HepG2 (cell line): ENCODE measurements at regions not wholly inside any gene's neighbourhood (a gene's known extent, or its start where the extent isn't known, plus 50 kb on each side); places are given as distances from the start of the nearest gene placed in this dataset.

Source experiments
- HOMEZ ChIP-seq: IDR thresholded peaks from 2 replicates; pipeline ENCODE4 v1.6.1; 2016; ENCODE audit warnings: low read depth
- KDM6A ChIP-seq: IDR thresholded peaks from 2 replicates; pipeline ENCODE4 v1.6.1; 2016; ENCODE audit warnings: low read depth
- KLF13 ChIP-seq: sonication (generic); formaldehyde crosslinking; IDR thresholded peaks from 2 replicates; pipeline ENCODE4 v1.4.0; 2020; ENCODE audit warnings: mild to moderate bottlenecking, missing genetic modification reagents
- PRDM4 ChIP-seq: sonication (generic); formaldehyde crosslinking; IDR thresholded peaks from 2 replicates; pipeline ENCODE4 v1.9.0; 2021; ENCODE audit warnings: missing genetic modification reagents, borderline replicate concordance
- SALL1 ChIP-seq: sonication (generic); formaldehyde crosslinking; IDR thresholded peaks from 2 replicates; pipeline ENCODE4 v1.8.0; 2022; ENCODE audit warnings: mild to moderate bottlenecking, missing genetic modification reagents
- SNAPC4 ChIP-seq: sonication (generic); formaldehyde crosslinking; IDR thresholded peaks from 2 replicates; pipeline ENCODE4 v1.4.0; 2020; ENCODE audit warnings: mild to moderate bottlenecking, missing genetic modification reagents
- THAP11 ChIP-seq: IDR thresholded peaks from 2 replicates; pipeline ENCODE4 v1.6.1; 2016; ENCODE audit warnings: missing biosample characterization, missing genetic modification reagents
- ZNF564 ChIP-seq: sonication (generic); formaldehyde crosslinking; IDR thresholded peaks from 2 replicates; pipeline ENCODE4 v1.8.1; 2023; ENCODE audit warnings: mild to moderate bottlenecking, missing genetic modification reagents
- ZNF605 ChIP-seq: sonication (generic); formaldehyde crosslinking; IDR thresholded peaks from 2 replicates; pipeline ENCODE4 v1.8.0; 2022; ENCODE audit warnings: mild to moderate bottlenecking, missing genetic modification reagents
- TF ChIP-seq, protein P1 (sequence below): sonication (generic); formaldehyde crosslinking; IDR thresholded peaks from 2 replicates; pipeline ENCODE4 v1.4.0; 2020; ENCODE audit warnings: mild to moderate bottlenecking, missing genetic modification reagents
- TF ChIP-seq, protein P2 (sequence below): sonication (generic); formaldehyde crosslinking; IDR thresholded peaks from 2 replicates; pipeline ENCODE4 v1.4.0; 2020; ENCODE audit warnings: missing genetic modification reagents

- TF ChIP-seq SNAPC4 (CRISPR knock-in tag) (no peak), KLF13 (CRISPR knock-in tag) (no peak), ZNF564 (CRISPR knock-in tag) (no peak), ZNF605 (CRISPR knock-in tag) (no peak), KDM6A (CRISPR knock-in tag) (0 out of 2 replicates have a peak, but pooled peaks have one; percentile 23), THAP11 (peak; percentile 39; the same call in 1 of the 2 replicates), SALL1 (CRISPR knock-in tag) (peak; percentile 93), HOMEZ (CRISPR knock-in tag) (0 out of 2 replicates have a peak, but pooled peaks have one; percentile 45), PRDM4 (CRISPR knock-in tag) (no peak)
- TF ChIP-seq, protein P1, sequence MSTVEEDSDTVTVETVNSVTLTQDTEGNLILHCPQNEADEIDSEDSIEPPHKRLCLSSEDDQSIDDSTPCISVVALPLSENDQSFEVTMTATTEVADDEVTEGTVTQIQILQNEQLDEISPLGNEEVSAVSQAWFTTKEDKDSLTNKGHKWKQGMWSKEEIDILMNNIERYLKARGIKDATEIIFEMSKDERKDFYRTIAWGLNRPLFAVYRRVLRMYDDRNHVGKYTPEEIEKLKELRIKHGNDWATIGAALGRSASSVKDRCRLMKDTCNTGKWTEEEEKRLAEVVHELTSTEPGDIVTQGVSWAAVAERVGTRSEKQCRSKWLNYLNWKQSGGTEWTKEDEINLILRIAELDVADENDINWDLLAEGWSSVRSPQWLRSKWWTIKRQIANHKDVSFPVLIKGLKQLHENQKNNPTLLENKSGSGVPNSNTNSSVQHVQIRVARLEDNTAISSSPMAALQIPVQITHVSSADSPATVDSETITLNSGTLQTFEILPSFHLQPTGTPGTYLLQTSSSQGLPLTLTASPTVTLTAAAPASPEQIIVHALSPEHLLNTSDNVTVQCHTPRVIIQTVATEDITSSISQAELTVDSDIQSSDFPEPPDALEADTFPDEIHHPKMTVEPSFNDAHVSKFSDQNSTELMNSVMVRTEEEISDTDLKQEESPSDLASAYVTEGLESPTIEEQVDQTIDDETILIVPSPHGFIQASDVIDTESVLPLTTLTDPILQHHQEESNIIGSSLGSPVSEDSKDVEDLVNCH: no peak
- TF ChIP-seq, protein P2, sequence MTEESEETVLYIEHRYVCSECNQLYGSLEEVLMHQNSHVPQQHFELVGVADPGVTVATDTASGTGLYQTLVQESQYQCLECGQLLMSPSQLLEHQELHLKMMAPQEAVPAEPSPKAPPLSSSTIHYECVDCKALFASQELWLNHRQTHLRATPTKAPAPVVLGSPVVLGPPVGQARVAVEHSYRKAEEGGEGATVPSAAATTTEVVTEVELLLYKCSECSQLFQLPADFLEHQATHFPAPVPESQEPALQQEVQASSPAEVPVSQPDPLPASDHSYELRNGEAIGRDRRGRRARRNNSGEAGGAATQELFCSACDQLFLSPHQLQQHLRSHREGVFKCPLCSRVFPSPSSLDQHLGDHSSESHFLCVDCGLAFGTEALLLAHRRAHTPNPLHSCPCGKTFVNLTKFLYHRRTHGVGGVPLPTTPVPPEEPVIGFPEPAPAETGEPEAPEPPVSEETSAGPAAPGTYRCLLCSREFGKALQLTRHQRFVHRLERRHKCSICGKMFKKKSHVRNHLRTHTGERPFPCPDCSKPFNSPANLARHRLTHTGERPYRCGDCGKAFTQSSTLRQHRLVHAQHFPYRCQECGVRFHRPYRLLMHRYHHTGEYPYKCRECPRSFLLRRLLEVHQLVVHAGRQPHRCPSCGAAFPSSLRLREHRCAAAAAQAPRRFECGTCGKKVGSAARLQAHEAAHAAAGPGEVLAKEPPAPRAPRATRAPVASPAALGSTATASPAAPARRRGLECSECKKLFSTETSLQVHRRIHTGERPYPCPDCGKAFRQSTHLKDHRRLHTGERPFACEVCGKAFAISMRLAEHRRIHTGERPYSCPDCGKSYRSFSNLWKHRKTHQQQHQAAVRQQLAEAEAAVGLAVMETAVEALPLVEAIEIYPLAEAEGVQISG: 0 out of 2 replicates have a peak, but pooled peaks have one; percentile 18
Observed at GRCh38 chr14:100406505-100407131, 83.5 kb downstream of the SLC25A47 start (continued).
